GM21526 (cell line): ENCODE measurements at regions not wholly inside any gene's neighbourhood (a gene's known extent, or its start where the extent isn't known, plus 50 kb on each side); places are given as distances from the start of the nearest gene placed in this dataset.

ENCODE experiments used
- ATAC-seq: cut with Tn5 transposase; IDR thresholded peaks from one replicate; pipeline ENCODE4 v1.9.1; 2021; ENCODE audit warnings: moderate library complexity; ENCODE audit not compliant: unreplicated experiment, low FRiP score

GRCh38 chr16:51932317-51932716 is 614.6 kb downstream of the TOX3 start:
- no peak for ATAC-seq

DNA sequence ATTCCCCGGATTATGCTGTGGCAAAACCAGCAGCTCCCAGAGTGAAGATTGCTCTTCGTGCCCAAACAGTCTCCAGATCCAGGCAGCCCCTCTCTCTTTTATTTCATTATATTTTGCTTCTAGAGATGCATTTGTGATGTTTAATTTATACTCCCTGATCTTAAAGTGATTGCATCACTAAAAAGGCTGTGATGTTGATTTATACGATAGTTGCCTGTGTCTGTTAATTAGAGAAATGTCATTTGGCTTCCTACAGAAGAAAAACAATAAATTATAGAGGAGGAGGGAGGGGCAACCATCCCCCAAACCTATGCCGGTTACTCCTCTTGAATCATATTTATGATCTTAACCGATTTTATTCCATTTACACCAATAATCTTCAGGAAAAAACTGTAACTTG is 615.3 kb downstream of the TOX3 start:
- no peak for ATAC-seq

- ATAC-seq = no peak
Measured at GRCh38 chr16:51924744-51925143, 622.2 kb downstream of the TOX3 start.

DNA sequence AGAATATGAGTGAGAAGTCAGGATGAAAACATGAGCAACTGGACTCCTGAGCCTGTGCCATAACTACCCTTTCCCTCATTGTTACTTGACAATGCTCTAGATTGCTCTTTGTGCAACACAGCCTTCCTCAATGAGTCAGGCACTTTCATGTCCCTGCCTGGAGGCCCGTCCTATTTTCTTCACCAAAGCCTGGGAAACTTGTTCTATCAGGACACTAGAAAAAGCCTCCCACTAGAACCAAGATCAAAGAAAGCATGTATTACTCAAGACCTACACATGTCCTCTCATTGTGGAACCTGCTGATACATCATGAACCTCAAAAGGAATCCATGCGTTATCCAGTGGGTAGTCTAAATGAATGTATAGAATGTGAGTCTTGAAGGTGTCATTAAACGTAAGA is 624.5 kb downstream of the TOX3 start:
- ATAC-seq = no peak

DNA sequence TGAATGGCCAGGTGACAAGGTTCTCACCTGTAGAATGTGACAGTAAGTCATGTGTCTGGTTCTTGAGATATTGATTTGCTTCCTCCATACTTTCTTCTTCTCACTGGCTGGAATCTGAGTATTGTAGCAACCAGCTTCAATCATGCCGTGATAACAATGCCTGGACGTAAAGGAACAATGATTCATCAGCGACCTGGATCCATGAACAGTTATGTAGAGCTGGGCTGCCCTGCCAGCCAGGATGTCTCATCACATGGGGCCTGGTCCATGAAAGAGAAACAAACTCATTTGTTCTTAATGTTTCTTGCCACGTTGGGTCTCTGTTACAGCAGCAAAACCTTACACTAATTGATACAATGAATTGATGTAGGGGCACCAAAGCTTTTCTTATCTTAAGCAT is 627.2 kb downstream of the TOX3 start:
- ATAC-seq = no peak

- no peak for ATAC-seq
Measured at GRCh38 chr16:51916814-51917213, 630.1 kb downstream of the TOX3 start.

DNA sequence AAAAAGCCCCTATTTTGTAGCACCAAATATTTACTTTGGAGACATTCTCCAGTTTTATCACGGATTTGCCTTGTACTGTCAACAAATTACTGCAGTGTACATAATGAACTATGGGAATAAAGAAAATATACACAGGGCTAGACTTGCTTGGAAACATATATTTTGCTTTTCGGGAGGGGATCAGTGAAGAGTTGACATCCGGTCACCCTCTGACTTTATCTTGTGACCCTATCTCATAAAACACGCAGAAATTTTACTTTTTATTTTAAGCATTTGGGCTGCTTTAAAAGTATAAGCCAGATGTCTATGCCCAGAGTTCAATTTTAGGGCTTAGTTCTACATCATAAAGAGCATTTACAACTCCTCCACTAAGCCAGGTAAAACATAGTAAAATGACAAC is 630.7 kb downstream of the TOX3 start:
- ATAC-seq = no peak

- ATAC-seq = no peak
Measured at GRCh38 chr16:51907680-51908079, 639.3 kb downstream of the TOX3 start.

DNA sequence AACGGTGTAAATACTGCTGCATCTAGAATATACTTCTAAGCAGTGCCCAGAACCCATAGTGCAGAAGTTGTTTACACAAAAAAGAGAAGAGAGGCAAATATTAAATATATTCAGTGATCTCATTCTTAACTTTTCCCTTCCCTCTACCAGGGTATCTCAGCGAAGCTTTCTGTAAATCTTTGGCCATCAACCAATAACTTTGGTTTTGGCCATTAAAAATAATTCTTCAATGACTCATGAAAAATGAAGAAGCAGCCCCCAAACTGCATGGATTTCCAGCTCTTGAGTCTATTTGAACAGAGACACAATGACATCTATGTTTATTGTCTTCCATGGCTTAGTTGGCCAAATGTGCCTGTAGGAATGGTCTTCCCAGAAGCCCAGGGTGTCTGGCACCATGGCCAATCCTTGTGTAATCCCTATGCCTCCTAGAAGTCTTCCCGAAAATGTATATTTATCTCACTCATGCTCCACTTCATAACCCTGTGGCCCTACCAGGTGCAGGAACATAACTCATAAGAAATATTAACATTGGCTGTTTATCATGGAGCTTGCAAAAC is 646.6 kb downstream of the TOX3 start:
- ATAC-seq = no peak

GRCh38 chr16:51898872-51899271 is 648.1 kb downstream of the TOX3 start:
- ATAC-seq = no peak

GRCh38 chr16:51896013-51896412 is 650.9 kb downstream of the TOX3 start:
- ATAC-seq = no peak

- no peak for ATAC-seq
Measured at GRCh38 chr16:51892293-51893007, 654.5 kb downstream of the TOX3 start.

GRCh38 chr16:51888534-51888933 is 658.4 kb downstream of the TOX3 start:
- ATAC-seq = no peak

- no peak for ATAC-seq
Measured at GRCh38 chr16:51888016-51888415, 658.9 kb downstream of the TOX3 start.

DNA sequence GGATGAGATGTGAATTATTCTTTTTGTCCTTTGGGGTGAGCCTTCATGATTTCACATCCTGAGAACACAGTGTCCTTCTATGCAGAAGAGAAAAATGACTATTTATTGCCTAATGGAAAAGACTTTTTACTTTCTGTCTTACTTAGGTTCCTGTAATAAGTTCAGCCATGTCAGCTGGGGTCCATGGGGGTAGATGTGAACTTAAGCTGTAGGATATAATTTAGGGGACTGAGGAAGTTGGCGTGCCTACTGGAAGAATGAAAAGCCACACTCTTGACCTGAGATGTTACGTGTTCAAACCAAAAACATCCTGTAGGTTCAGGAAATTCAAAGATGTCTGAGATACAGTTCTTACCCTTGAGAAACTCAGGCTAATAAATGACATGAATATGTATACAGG is 660.5 kb downstream of the TOX3 start:
- ATAC-seq = no peak

DNA sequence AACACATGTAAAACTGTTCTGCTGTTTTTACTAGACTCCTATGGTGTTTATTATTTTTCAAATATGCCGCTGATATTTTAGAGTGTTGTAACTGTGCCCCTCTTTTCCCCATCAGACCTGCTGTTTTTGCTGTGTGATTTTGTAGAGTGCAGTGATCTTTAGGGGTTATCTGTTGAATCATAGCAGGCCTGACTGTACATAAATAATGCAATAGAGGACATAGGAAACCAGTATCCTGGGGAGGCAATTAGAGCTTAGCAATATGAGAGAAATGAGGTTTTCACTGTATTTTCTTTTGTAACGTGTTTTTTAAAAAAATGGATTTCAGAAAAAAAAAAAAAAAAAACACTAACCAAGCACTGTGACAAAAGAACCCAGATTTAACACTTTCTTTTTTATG is 662.2 kb downstream of the TOX3 start:
- ATAC-seq = no peak

DNA sequence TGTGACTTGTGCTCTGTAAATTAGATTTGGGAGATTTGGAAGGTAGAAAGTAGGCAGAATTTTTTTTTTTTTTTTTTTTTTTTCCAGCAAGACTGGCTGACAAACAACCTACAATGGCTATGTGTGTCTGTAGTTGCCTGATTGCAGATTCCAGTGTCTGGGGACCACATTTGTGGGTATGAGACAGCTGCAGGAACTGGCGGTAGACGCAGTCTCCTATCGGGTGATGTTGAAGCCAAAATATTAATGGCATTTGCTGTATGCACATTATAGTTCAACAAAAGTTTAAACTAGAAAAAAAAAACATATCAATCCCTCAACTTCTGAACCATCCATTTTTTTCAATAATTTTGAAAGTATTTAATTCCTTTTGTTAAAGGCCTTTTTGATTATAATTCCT is 665.2 kb downstream of the TOX3 start:
- no peak for ATAC-seq

DNA sequence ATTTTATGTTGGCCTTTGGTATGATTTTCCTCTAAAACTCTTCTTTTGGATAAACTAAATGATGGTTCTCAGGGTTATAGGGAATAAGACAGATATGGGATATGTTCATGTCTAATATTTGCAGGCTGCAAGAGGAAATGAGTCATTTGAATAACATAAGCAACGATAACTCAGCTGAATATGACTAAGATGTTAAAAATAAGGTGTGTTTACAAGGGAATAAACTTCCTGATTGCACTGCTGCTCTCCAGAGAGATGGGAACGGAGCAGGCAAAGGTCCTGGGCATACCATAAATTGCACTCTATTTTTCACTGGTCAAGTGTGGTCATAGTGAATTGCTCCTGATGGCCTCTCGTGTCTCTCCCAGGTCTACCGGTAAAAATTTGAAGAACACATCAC is 666.2 kb downstream of the TOX3 start:
- no peak for ATAC-seq

DNA sequence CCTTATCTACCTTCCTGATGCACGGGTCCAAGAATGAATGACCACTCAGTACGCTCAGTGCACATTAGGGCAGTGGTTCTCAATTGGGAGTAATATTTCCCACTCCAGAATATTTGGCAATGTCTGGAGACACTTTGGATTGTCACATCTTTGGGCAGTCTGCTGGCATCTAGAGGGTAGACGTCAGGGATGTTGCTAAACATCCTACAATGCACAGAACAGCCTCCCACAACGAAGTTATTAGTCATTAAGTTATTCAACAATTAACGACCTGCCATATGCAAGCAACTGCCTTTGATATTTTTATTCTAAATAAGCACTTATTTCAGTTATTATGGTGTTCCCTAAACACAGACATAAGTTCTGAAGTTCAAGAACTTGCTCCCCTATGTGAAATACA is 669.3 kb downstream of the TOX3 start:
- no peak for ATAC-seq

- ATAC-seq = no peak
Measured at GRCh38 chr16:51876934-51877333, 670.0 kb downstream of the TOX3 start.

DNA sequence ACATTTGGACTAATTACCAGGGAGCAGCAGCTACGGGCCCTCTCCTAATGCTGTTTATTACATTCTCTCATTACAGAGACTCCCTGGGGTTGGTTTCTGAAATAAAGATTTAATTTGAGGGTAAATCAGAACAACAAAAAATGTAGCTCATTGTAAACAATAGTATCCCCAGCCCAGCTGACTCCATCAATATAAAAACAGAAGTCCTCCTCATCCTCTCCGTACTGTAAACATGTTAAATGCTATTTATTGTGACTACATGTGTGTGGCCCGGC is 670.4 kb downstream of the TOX3 start:
- no peak for ATAC-seq

DNA sequence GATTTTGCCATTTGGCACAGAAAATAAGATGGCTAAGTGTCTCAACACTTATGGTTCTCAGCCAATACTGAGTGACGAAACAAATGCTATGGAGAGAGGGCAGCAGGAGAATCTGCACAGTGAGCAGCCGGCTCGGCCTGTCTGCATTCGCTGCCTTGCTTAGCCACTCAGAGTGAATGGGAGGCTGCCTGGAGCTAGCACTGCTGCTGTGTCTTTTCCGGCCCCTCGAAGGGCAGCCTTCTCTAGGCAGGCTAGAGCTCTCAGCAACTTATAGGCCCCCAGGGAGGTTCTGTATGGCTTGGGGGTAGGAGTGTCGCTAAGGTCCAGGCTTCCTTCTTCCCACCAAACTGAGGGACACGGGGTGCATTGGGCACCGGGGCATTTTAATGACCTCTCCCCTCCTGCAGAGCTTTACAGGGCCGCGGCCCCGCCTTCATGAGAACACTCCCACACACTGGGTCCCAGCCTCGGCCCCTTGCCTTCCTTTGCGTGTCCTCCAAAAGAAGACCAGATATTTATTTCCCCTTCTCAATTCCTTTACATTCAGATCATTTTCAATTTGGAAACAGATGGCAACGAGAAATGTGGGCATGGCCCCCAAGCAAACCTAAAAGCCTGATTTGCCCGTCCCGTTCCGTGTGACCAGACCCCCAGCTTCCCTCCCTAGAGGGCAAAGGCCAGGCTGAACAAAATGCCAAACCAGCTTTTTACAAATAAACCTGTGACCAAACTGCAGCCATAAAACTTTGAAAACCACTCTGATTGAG is 670.9 kb downstream of the TOX3 start:
- ATAC-seq = no peak
